C4-2B (cell line): ENCODE measurements at regions not wholly inside any gene's neighbourhood (a gene's known extent, or its start where the extent isn't known, plus 50 kb on each side); places are given as distances from the start of the nearest gene placed in this dataset.

Experiments
- CTCF ChIP-seq: fragments of 450-650 bp; conservative IDR thresholded peaks from 2 replicates; pipeline ENCODE4 v1.5.1; 2017; ENCODE audit warnings: mild to moderate bottlenecking
- ZFX ChIP-seq: fragments of 450-650 bp; IDR thresholded peaks from 2 replicates; pipeline ENCODE4 v1.6.1; 2017

- TF ChIP-seq CTCF (no peak), ZFX (no peak)
Measured at GRCh38 chr7:81186691-81187090, 267.8 kb upstream of the SEMA3C start.
